HEK293 (cell line): ENCODE measurements at regions not wholly inside any gene's neighbourhood (a gene's known extent, or its start where the extent isn't known, plus 50 kb on each side); places are given as distances from the start of the nearest gene placed in this dataset.

Experiments used
- CTCF ChIA-PET: fragments of 350-600 bp; formaldehyde crosslinking; extraction: SDS; loops from one replicate; lab custom pipeline; 2021; ENCODE audit warnings: antibody characterized with exemption; lab: Yijun Ruan, JAX
- POLR2A ChIA-PET: fragments of 300-600 bp; formaldehyde crosslinking; extraction: SDS; loops from one replicate; lab custom pipeline; 2020; ENCODE audit warnings: antibody characterized with exemption, inconsistent platforms; lab: Yijun Ruan, JAX
- H3K27ac ChIP-seq: fragments of 200-500 bp; sonication (Bioruptor generic); 2 replicates; pipeline ENCODE4 v1.5.1; 2014; ENCODE audit warnings: low read depth, low read length, control low read depth, inconsistent platforms; ENCODE audit errors: extremely low read depth
- H3K36me3 ChIP-seq, 2 experiments: fragments of 200-500 bp in 1 of 2; sonication (Bioruptor generic) in 1 of 2; 1 replicate in 1 of 2; 2 replicates in 1 of 2; pipeline ENCODE4 v1.5.1; 2014 to 2017; ENCODE audit warnings: inconsistent platforms in 2 of 2, low read length in 2 of 2; ENCODE audit not compliant: control insufficient read depth in 2 of 2, insufficient read depth in 1 of 2
- H3K4me1 ChIP-seq: fragments of 200-500 bp; sonication (Bioruptor generic); 2 replicates; pipeline ENCODE4 v1.5.1; 2014; ENCODE audit warnings: mild to moderate bottlenecking, low read length, inconsistent platforms; ENCODE audit not compliant: control insufficient read depth, insufficient read depth
- H3K4me3 ChIP-seq: 2 replicates; pipeline ENCODE4 v1.5.1; 2011; ENCODE audit warnings: low read depth, mild to moderate bottlenecking, control low read depth, low read length, moderate library complexity
- H3K9me3 ChIP-seq: fragments of 200-500 bp; sonication (Bioruptor generic); 2 replicates; pipeline ENCODE4 v1.5.1; 2014; ENCODE audit warnings: low read depth, low read length, inconsistent platforms; ENCODE audit not compliant: control insufficient read depth, insufficient read depth
- ATF2 ChIP-seq: fragments of 450-650 bp; formaldehyde crosslinking; IDR thresholded peaks from 2 replicates; pipeline ENCODE4 v1.5.1; 2016; ENCODE audit warnings: missing biosample characterization, missing genetic modification characterization, low read depth
- FEZF1 ChIP-seq: fragments of 450-650 bp; formaldehyde crosslinking; IDR thresholded peaks from 2 replicates; pipeline ENCODE4 v1.5.1; 2016; ENCODE audit warnings: missing biosample characterization, missing genetic modification characterization
- GLIS1 ChIP-seq: fragments of 450-650 bp; formaldehyde crosslinking; IDR thresholded peaks from 2 replicates; pipeline ENCODE4 v1.5.1; 2016; ENCODE audit warnings: missing biosample characterization, missing genetic modification characterization
- HOXC10 ChIP-seq: sonication (generic); formaldehyde crosslinking; IDR thresholded peaks from 2 replicates; pipeline ENCODE4 v1.8.1; 2023; ENCODE audit warnings: mild to moderate bottlenecking, missing genetic modification reagents
- MEIS1 ChIP-seq: sonication (generic); formaldehyde crosslinking; IDR thresholded peaks from 2 replicates; pipeline ENCODE4 v1.8.1; 2022; ENCODE audit warnings: missing genetic modification reagents, mild to moderate bottlenecking, borderline replicate concordance
- PRDM10 ChIP-seq: fragments of 450-650 bp; formaldehyde crosslinking; IDR thresholded peaks from 2 replicates; pipeline ENCODE4 v1.5.1; 2016; ENCODE audit warnings: missing biosample characterization, missing genetic modification characterization
- SP2 ChIP-seq: fragments of 450-650 bp; formaldehyde crosslinking; IDR thresholded peaks from 2 replicates; pipeline ENCODE4 v1.5.1; 2016; ENCODE audit warnings: missing biosample characterization, missing genetic modification characterization
- ZBTB20 ChIP-seq: fragments of 450-650 bp; formaldehyde crosslinking; IDR thresholded peaks from 2 replicates; pipeline ENCODE4 v1.5.1; 2016; ENCODE audit warnings: missing biosample characterization, missing genetic modification characterization
- ZNF10 ChIP-seq: fragments of 450-650 bp; formaldehyde crosslinking; IDR thresholded peaks from 2 replicates; pipeline ENCODE4 v1.5.1; 2017; ENCODE audit warnings: missing biosample characterization, missing genetic modification characterization
- ZNF174 ChIP-seq: fragments of 450-650 bp; formaldehyde crosslinking; IDR thresholded peaks from 2 replicates; pipeline ENCODE4 v1.5.0; 2017; ENCODE audit warnings: missing biosample characterization, mild to moderate bottlenecking, missing genetic modification characterization
- ZNF19 ChIP-seq: fragments of 450-650 bp; formaldehyde crosslinking; IDR thresholded peaks from 2 replicates; pipeline ENCODE4; 2016; ENCODE audit warnings: missing biosample characterization, missing genetic modification characterization, low read depth
- ZNF350 ChIP-seq: fragments of 450-650 bp; formaldehyde crosslinking; IDR thresholded peaks from 2 replicates; pipeline ENCODE4 v1.5.0; 2017; ENCODE audit warnings: missing biosample characterization, mild to moderate bottlenecking, missing genetic modification characterization
- ZNF449 ChIP-seq: fragments of 450-650 bp; formaldehyde crosslinking; IDR thresholded peaks from 2 replicates; pipeline ENCODE4 v1.5.1; 2017; ENCODE audit warnings: missing biosample characterization, mild to moderate bottlenecking, missing genetic modification characterization, moderate library complexity
- ZNF585B ChIP-seq: fragments of 450-650 bp; formaldehyde crosslinking; IDR thresholded peaks from 2 replicates; pipeline ENCODE4 v1.5.1; 2016; ENCODE audit warnings: missing biosample characterization, missing genetic modification characterization
- ZNF624 ChIP-seq: fragments of 450-650 bp; formaldehyde crosslinking; IDR thresholded peaks from 2 replicates; pipeline ENCODE4 v1.5.1; 2017; ENCODE audit warnings: missing biosample characterization, missing genetic modification characterization
- ZNF747 ChIP-seq: fragments of 450-650 bp; formaldehyde crosslinking; IDR thresholded peaks from 2 replicates; pipeline ENCODE4 v1.5.1; 2016; ENCODE audit warnings: missing biosample characterization, missing genetic modification characterization
- ZNF792 ChIP-seq: fragments of 450-650 bp; formaldehyde crosslinking; IDR thresholded peaks from 2 replicates; pipeline ENCODE4 v1.5.1; 2016; ENCODE audit warnings: missing biosample characterization, missing genetic modification characterization
- ZSCAN16 ChIP-seq: fragments of 450-650 bp; formaldehyde crosslinking; IDR thresholded peaks from 2 replicates; pipeline ENCODE4 v1.5.1; 2016; ENCODE audit warnings: missing biosample characterization, missing genetic modification characterization

GRCh38 chr1:29854700-29855276, 618.5 kb downstream of the PTPRU start:
- Histone ChIP-seq H3K4me3 (no peak overlapping the region), H3K4me1 (no peaks in the 10 kb centered on the region), H3K9me3 (no peaks in the 10 kb centered on the region), H3K27ac (no peak overlapping the region), H3K36me3 (no peaks in the 10 kb centered on the region)
- TF ChIP-seq ZNF747, result no peak
- TF ChIP-seq PRDM10 (tag by site-specific recombination), result peak; percentile 93
- peak; percentile 32; the same call in 1 of the 2 replicates for TF ChIP-seq ZBTB20
- TF ChIP-seq GLIS1 (tag by site-specific recombination), result peak; percentile 56
- no peak for TF ChIP-seq ZNF585B
- TF ChIP-seq ATF2, result peak; percentile 68
- CTCF ChIA-PET, result interaction anchor here (2.0 kb wide), 1 partner anchor 62 kb away, joined by 6 read pairs; no protein-coding TSS in a partner anchor
- POLR2A ChIA-PET, result no interaction called here

GRCh38 chr1:29853716-29854330, 617.5 kb downstream of the PTPRU start:
- ChIA-PET CTCF (interaction anchor here (0.6 to 2.0 kb wide), 2 partner anchors 61 to 139 kb away, joined by 3 to 6 read pairs; no protein-coding TSS in a partner anchor), POLR2A (no interaction called here)
- no peaks in the 10 kb centered on the region for H3K9me3 ChIP-seq
- H3K4me3 ChIP-seq, result no peak overlapping the region
- TF ChIP-seq ZNF449 (tag by site-specific recombination), result no peak
- TF ChIP-seq ZNF624, result no peak
- no peak for TF ChIP-seq ZNF19
- no peak for TF ChIP-seq FEZF1 (tag by site-specific recombination)
- TF ChIP-seq ZSCAN16 (tag by site-specific recombination), result no peak
- TF ChIP-seq ZNF350, result no peak
- TF ChIP-seq ZNF10, result no peak
- TF ChIP-seq ZNF174 (tag by site-specific recombination), result no peak
- no peak for TF ChIP-seq ZNF792 (tag by site-specific recombination)
- no peak for TF ChIP-seq MEIS1 (CRISPR knock-in tag)
- TF ChIP-seq SP2 (tag by site-specific recombination), result no peak
- no peak for TF ChIP-seq HOXC10
- no peak overlapping the region for H3K27ac ChIP-seq
- H3K4me1 ChIP-seq, result no peaks in the 10 kb centered on the region
- no peaks in the 10 kb centered on the region for H3K36me3 ChIP-seq
